A673 (cell line): ENCODE measurements at regions not wholly inside any gene's neighbourhood (a gene's known extent, or its start where the extent isn't known, plus 50 kb on each side); places are given as distances from the start of the nearest gene placed in this dataset.

Experiments
- BruUV-seq: library from RNA; stranded (reverse); fragments of 400-500 nt; replicated peaks from 2 replicates; lab custom pipeline; 2021; lab: Mats Ljungman, UMichigan
- CTCF ChIA-PET: fragments of 300-600 bp; sonication (Branson Sonifier 250); formaldehyde crosslinking; loops from one replicate; lab custom pipeline; 2022; ENCODE audit warnings: antibody characterized with exemption; lab: Charles Lee
- POLR2A ChIA-PET: fragments of 300-600 bp; sonication (Branson Sonifier 250); formaldehyde crosslinking; loops from one replicate; lab custom pipeline; 2022; ENCODE audit warnings: antibody characterized with exemption; ENCODE audit not compliant: low non-redundant PET; lab: Charles Lee
- DNase-seq: peaks from one replicate; pipeline ENCODE4 v3.0.0-alpha.2; 2015; ENCODE audit warnings: low spot score
- H3K27ac ChIP-seq: fragments of 200-600 bp; sonication (generic); 2 replicates; pipeline ENCODE4 v1.5.1; 2016; ENCODE audit warnings: mixed run types, low read depth, mild to moderate bottlenecking, mixed read lengths, antibody characterized with exemption, low read length; ENCODE audit not compliant: poor library complexity, severe bottlenecking
- H3K27me3 ChIP-seq: fragments of 200-600 bp; sonication (generic); replicated peaks from 2 replicates; pipeline ENCODE4 v1.6.1; 2017; ENCODE audit warnings: mixed run types, low read depth, mild to moderate bottlenecking, mixed read lengths, antibody characterized with exemption, low read length; ENCODE audit not compliant: insufficient read depth, poor library complexity
- H3K36me3 ChIP-seq: fragments of 200-600 bp; sonication (generic); 2 replicates; pipeline ENCODE4 v1.6.1; 2016; ENCODE audit warnings: mixed run types, mild to moderate bottlenecking, mixed read lengths, antibody characterized with exemption, low read length; ENCODE audit not compliant: insufficient read depth, poor library complexity, severe bottlenecking
- H3K4me1 ChIP-seq: fragments of 200-600 bp; sonication (generic); 2 replicates; pipeline ENCODE4 v1.6.1; 2017; ENCODE audit warnings: mixed run types, mild to moderate bottlenecking, mixed read lengths, antibody characterized with exemption, low read length; ENCODE audit not compliant: insufficient read depth, poor library complexity, severe bottlenecking
- H3K4me3 ChIP-seq: fragments of 200-600 bp; sonication (generic); 2 replicates; pipeline ENCODE4 v1.5.1; 2016; ENCODE audit warnings: low read depth, mixed run types, mild to moderate bottlenecking, mixed read lengths, low read length; ENCODE audit not compliant: poor library complexity, severe bottlenecking
- H3K9me3 ChIP-seq: fragments of 200-600 bp; sonication (generic); 2 replicates; pipeline ENCODE4 v1.6.1; 2016; ENCODE audit warnings: mixed run types, low read depth, mild to moderate bottlenecking, mixed read lengths, antibody characterized with exemption, low read length; ENCODE audit not compliant: poor library complexity, severe bottlenecking
- EZH2 ChIP-seq: fragments of 200-600 bp; sonication (generic); IDR thresholded peaks from 2 replicates; pipeline ENCODE4 v1.6.1; 2017; ENCODE audit warnings: borderline replicate concordance, low read depth, mild to moderate bottlenecking, mixed read lengths, antibody characterized with exemption, low read length; ENCODE audit not compliant: poor library complexity, severe bottlenecking
- intact Hi-C: fragments of 100-400 bp; cut with micrococcal nuclease; formaldehyde crosslinking; loops from one replicate; pipeline ENCODE4 v1.10.0; 2022; ENCODE audit not compliant: unreplicated experiment
- TF ChIP-seq, protein P1 (sequence below): fragments of 300-800, 200-600 bp; sonication (generic); conservative IDR thresholded peaks from 2 replicates; pipeline ENCODE4 v1.5.1; 2017; ENCODE audit warnings: low read depth, mild to moderate bottlenecking, antibody characterized with exemption, low read length, moderate library complexity, mixed read lengths

DNA sequence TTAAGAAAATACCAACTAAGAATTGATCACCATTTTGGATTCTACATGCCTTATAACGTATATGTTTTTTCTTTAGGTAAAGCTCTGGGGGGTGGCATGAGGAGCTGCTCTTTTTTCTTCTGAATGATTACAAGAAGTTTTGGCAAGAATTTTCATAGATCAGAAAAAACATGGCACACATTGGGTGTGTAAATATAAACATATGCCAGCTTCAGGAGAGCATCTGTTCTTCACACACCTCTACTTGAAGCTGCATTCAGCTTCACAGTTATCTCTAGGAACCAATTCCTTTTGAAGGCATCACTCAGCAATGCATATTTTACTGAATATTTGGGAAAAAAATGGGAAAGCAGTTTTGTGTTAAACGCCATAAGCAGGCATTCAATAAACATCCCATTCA, 122.7 kb upstream of the GHR start:
- no TSS peak for BruUV-seq
- intact Hi-C loops = no loop called here
- CTCF ChIA-PET = no interaction called here

GRCh38 chr5:42301349-42301748, 121.9 kb upstream of the GHR start:
- intact Hi-C loops = no loop called here
- DNase-seq = no peak
- Histone ChIP-seq H3K36me3 (no peaks in the 10 kb centered on the region), H3K4me3 (no peak overlapping the region), H3K27ac (no peak overlapping the region), H3K27me3 (no peaks in the 10 kb centered on the region), H3K9me3 (peaks cover 8% of the 10 kb centered on the region), H3K4me1 (no peaks in the 10 kb centered on the region)
- CTCF ChIA-PET = no interaction called here
- POLR2A ChIA-PET = no interaction called here
- no TSS peak for BruUV-seq
- TF ChIP-seq EZH2 = no peak
- TF ChIP-seq, protein P1, sequence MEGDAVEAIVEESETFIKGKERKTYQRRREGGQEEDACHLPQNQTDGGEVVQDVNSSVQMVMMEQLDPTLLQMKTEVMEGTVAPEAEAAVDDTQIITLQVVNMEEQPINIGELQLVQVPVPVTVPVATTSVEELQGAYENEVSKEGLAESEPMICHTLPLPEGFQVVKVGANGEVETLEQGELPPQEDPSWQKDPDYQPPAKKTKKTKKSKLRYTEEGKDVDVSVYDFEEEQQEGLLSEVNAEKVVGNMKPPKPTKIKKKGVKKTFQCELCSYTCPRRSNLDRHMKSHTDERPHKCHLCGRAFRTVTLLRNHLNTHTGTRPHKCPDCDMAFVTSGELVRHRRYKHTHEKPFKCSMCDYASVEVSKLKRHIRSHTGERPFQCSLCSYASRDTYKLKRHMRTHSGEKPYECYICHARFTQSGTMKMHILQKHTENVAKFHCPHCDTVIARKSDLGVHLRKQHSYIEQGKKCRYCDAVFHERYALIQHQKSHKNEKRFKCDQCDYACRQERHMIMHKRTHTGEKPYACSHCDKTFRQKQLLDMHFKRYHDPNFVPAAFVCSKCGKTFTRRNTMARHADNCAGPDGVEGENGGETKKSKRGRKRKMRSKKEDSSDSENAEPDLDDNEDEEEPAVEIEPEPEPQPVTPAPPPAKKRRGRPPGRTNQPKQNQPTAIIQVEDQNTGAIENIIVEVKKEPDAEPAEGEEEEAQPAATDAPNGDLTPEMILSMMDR = no peak

More for the DNA sequence above, 122.7 kb upstream of the GHR start:
- H3K27me3 ChIP-seq = no peaks in the 10 kb centered on the region
- no peaks in the 10 kb centered on the region for H3K36me3 ChIP-seq
- DNase-seq = no peak
- H3K9me3 ChIP-seq = peaks cover 8% of the 10 kb centered on the region
- TF ChIP-seq, protein P1 = no peak
- TF ChIP-seq EZH2 = no peak
- no peak overlapping the region for H3K27ac ChIP-seq
- no peak overlapping the region for H3K4me3 ChIP-seq
- POLR2A ChIA-PET = no interaction called here
- H3K4me1 ChIP-seq = no peaks in the 10 kb centered on the region

- no peaks in the 10 kb centered on the region for H3K9me3 ChIP-seq
- no peak overlapping the region for H3K27ac ChIP-seq
- no peaks in the 10 kb centered on the region for H3K27me3 ChIP-seq
- H3K4me1 ChIP-seq = no peaks in the 10 kb centered on the region
- ChIA-PET POLR2A (no interaction called here), CTCF (no interaction called here)
- no peak overlapping the region for H3K4me3 ChIP-seq
- BruUV-seq = no TSS peak
- H3K36me3 ChIP-seq = no peaks in the 10 kb centered on the region
- no peak for TF ChIP-seq EZH2
- TF ChIP-seq, protein P1 = no peak
- no peak for DNase-seq
- intact Hi-C loops = no loop called here
Measured at GRCh38 chr5:42302186-42302585, 121.1 kb upstream of the GHR start.
